ENCODE measurements at regions not wholly inside any gene's neighbourhood (a gene's known extent, or its start where the extent isn't known, plus 50 kb on each side); places are given as distances from the start of the nearest gene placed in this dataset.

DNA sequence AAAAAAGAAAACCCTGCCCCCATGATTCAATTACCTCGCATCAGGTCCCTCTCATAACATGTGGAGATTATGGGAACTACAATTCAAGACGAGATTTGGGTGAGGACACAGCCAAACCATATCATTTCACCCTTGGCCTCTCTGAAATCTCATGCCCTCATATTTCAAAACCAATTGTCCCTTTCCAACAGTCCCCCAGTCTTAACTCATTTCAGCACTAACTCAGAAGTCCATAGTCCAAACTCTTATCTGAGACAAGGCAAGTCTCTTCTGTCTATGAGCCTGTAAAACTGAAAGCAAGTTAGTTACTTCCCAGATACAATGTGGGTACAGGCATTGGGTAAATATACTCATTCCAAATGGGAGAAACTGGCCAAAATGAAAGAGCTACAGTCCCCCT, 536.1 kb downstream of the MEI4 start:
- ChIA-PET CTCF (no interaction called here), POLR2A (no interaction called here)
- BruUV-seq (replicated peaks), result no TSS peak
- Mint-ChIP-seq H3K4me1 (ENCODE audit: insufficient read depth, unreplicated experiment) (no peaks in the 10 kb centered on the region), H3K9me3 (ENCODE audit: unreplicated experiment) (no peaks in the 10 kb centered on the region), H3K27me3 (ENCODE audit: insufficient read depth, unreplicated experiment) (no peaks in the 10 kb centered on the region), H3K4me3 (ENCODE audit: unreplicated experiment) (no peak overlapping the region), H3K27ac (ENCODE audit: low read depth, unreplicated experiment) (no peak overlapping the region), H3K36me3 (ENCODE audit: insufficient read depth, unreplicated experiment) (peaks cover 5% of the 10 kb centered on the region)
- no peak for DNase-seq (ENCODE audit: unreplicated experiment)
- TF ChIP-seq, protein P1, sequence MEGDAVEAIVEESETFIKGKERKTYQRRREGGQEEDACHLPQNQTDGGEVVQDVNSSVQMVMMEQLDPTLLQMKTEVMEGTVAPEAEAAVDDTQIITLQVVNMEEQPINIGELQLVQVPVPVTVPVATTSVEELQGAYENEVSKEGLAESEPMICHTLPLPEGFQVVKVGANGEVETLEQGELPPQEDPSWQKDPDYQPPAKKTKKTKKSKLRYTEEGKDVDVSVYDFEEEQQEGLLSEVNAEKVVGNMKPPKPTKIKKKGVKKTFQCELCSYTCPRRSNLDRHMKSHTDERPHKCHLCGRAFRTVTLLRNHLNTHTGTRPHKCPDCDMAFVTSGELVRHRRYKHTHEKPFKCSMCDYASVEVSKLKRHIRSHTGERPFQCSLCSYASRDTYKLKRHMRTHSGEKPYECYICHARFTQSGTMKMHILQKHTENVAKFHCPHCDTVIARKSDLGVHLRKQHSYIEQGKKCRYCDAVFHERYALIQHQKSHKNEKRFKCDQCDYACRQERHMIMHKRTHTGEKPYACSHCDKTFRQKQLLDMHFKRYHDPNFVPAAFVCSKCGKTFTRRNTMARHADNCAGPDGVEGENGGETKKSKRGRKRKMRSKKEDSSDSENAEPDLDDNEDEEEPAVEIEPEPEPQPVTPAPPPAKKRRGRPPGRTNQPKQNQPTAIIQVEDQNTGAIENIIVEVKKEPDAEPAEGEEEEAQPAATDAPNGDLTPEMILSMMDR (IDR thresholded peaks at IDR 0.05; ENCODE audit: unreplicated experiment), result no peak
- intact Hi-C loops (cut with micrococcal nuclease), result no loop called here

DNA sequence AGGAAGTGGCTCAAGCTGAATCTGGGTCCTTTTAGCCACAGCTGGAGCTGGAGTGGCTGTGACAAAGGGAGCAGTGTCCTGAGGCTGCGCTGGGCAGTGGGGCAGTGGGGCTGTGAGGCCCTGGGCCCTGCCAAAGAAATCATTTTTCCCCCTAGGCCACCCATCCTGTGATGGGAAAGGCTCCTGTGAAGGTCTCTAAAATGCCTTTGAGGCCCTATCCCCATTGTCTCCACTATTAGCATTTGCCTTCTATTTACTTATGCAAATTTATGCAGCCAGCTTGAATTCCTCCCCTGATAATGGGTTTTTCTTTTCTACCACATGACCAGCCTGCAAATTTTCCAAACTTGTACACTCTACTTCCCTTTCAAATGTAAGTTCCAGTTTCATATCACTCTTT, 539.2 kb downstream of the MEI4 start:
- BruUV-seq (replicated peaks), result no TSS peak
- Mint-ChIP-seq H3K4me3 (ENCODE audit: unreplicated experiment) (no peak overlapping the region), H3K27ac (ENCODE audit: low read depth, unreplicated experiment) (no peak overlapping the region), H3K4me1 (ENCODE audit: insufficient read depth, unreplicated experiment) (no peaks in the 10 kb centered on the region), H3K27me3 (ENCODE audit: insufficient read depth, unreplicated experiment) (no peaks in the 10 kb centered on the region), H3K9me3 (ENCODE audit: unreplicated experiment) (no peaks in the 10 kb centered on the region), H3K36me3 (ENCODE audit: insufficient read depth, unreplicated experiment) (peaks cover 5% of the 10 kb centered on the region)
- TF ChIP-seq, protein P1 (IDR thresholded peaks at IDR 0.05; ENCODE audit: unreplicated experiment), result no peak
- ChIA-PET POLR2A (interaction anchor here (0.7 kb wide), 1 partner anchor 72 kb away, joined by 3 read pairs; no protein-coding TSS in a partner anchor), CTCF (interaction anchor here (1.1 kb wide), 1 partner anchor 57 kb away, joined by 3 read pairs; no protein-coding TSS in a partner anchor)
- intact Hi-C loops (cut with micrococcal nuclease), result no loop called here
- DNase-seq (ENCODE audit: unreplicated experiment), result no peak

DNA sequence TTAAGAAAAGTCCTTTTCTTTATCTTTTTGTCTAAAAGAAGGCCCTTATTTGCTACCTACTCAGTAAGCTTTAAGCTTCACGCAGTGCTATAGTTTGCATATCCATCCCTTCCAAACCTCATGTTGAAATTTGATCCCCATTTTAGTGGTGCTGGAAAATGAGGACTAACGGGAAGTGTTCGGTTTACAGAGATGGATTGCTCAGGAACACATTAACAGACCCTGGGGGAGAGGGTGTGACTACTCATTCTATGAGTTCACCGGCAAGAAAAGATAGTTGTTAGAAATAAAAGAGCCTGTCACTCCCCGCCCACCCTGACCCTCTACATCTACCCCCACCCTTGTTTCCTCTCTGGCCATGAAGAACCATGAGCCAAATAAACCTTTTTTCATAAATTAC, 546.2 kb downstream of the MEI4 start:
- ChIA-PET CTCF (no interaction called here), POLR2A (no interaction called here)
- Mint-ChIP-seq H3K36me3 (ENCODE audit: insufficient read depth, unreplicated experiment) (no peaks in the 10 kb centered on the region), H3K4me3 (ENCODE audit: unreplicated experiment) (no peak overlapping the region), H3K9me3 (ENCODE audit: unreplicated experiment) (no peaks in the 10 kb centered on the region), H3K27me3 (ENCODE audit: insufficient read depth, unreplicated experiment) (no peaks in the 10 kb centered on the region), H3K4me1 (ENCODE audit: insufficient read depth, unreplicated experiment) (no peaks in the 10 kb centered on the region), H3K27ac (ENCODE audit: low read depth, unreplicated experiment) (no peak overlapping the region)
- DNase-seq (ENCODE audit: unreplicated experiment), result no peak
- intact Hi-C loops (cut with micrococcal nuclease), result no loop called here
- TF ChIP-seq, protein P1 (IDR thresholded peaks at IDR 0.05; ENCODE audit: unreplicated experiment), result no peak
- BruUV-seq (replicated peaks), result no TSS peak

DNA sequence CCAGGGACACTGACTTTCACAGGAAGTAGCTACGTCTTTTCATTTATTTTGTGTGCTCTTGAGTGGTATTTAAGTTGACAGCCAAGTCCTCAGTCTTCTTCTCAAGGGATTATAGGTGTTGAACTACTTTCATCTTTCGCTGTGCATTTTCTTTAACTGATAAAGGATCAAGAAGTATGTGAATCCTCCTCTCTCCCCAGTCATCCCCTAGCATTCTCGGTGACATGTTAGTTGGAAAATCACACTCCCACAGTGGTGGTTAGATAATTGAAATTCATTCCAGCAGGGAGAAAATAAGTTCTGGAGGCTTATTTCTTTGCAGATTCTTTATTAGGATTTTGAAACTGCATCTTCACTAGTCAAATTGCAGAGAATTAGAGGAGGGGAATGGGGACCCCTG, 569.4 kb downstream of the MEI4 start:
- ChIA-PET POLR2A (no interaction called here), CTCF (no interaction called here)
- H3K4me1 Mint-ChIP-seq (ENCODE audit: insufficient read depth, unreplicated experiment), result peaks cover 10% of the 10 kb centered on the region
- H3K36me3 Mint-ChIP-seq (ENCODE audit: insufficient read depth, unreplicated experiment), result no peaks in the 10 kb centered on the region
- TF ChIP-seq, protein P1 (IDR thresholded peaks at IDR 0.05; ENCODE audit: unreplicated experiment), result no peak
- H3K27ac Mint-ChIP-seq (ENCODE audit: low read depth, unreplicated experiment), result no peak overlapping the region
- H3K27me3 Mint-ChIP-seq (ENCODE audit: insufficient read depth, unreplicated experiment), result no peaks in the 10 kb centered on the region
- no peak for DNase-seq (ENCODE audit: unreplicated experiment)
- H3K9me3 Mint-ChIP-seq (ENCODE audit: unreplicated experiment), result no peaks in the 10 kb centered on the region
- no TSS peak for BruUV-seq (replicated peaks)
- intact Hi-C loops (cut with micrococcal nuclease), result no loop called here
- no peak overlapping the region for H3K4me3 Mint-ChIP-seq (ENCODE audit: unreplicated experiment)
